HL-60 (cell line): ENCODE measurements at regions not wholly inside any gene's neighbourhood (a gene's known extent, or its start where the extent isn't known, plus 50 kb on each side); places are given as distances from the start of the nearest gene placed in this dataset.
A peak's percentile ranks its signal among the peaks of the same experiment; 100 is the strongest.

ENCODE experiments used
- DNase-seq, 2 experiments: peaks; one replicate each; pipeline ENCODE4 v3.0.0-alpha.2; 2010 to 2020; ENCODE audit warnings: low read depth in 1 of 2, low spot score in 1 of 2
- H3K27ac ChIP-seq: fragments of 250-450 bp; sonication (Bioruptor Pico); replicated peaks from 2 replicates; pipeline ENCODE4 v1.5.1; 2020; ENCODE audit warnings: mild to moderate bottlenecking, moderate library complexity
- H3K27me3 ChIP-seq: fragments of 250-450 bp; sonication (Bioruptor Pico); 2 replicates; pipeline ENCODE4 v1.5.1; 2021; ENCODE audit warnings: mild to moderate bottlenecking, moderate library complexity; ENCODE audit not compliant: insufficient read depth, poor library complexity, severe bottlenecking
- H3K4me3 ChIP-seq: replicated peaks from 2 replicates; pipeline ENCODE4 v1.5.1; 2011; ENCODE audit warnings: mild to moderate bottlenecking, control low read depth, low read length; ENCODE audit not compliant: insufficient read depth
- CTCF ChIP-seq: IDR thresholded peaks from one replicate; pipeline ENCODE4 v1.5.1; 2011; ENCODE audit warnings: low read length, control low read depth, inconsistent platforms; ENCODE audit not compliant: insufficient read depth
- GABPA ChIP-seq: IDR thresholded peaks from 2 replicates; pipeline ENCODE4 v1.6.1; 2012; ENCODE audit warnings: low read depth
- POLR2AphosphoS5 ChIP-seq: IDR thresholded peaks from 2 replicates; pipeline ENCODE4 v1.6.1; 2012; ENCODE audit warnings: low read depth
- REST ChIP-seq: IDR thresholded peaks from 2 replicates; pipeline ENCODE4 v1.6.1; 2012; ENCODE audit warnings: low read depth; ENCODE audit not compliant: insufficient replicate concordance
- SPI1 ChIP-seq: IDR thresholded peaks from 2 replicates; pipeline ENCODE4 v1.6.1; 2012; ENCODE audit warnings: low read depth, mild to moderate bottlenecking, borderline replicate concordance

- no peak for TF ChIP-seq GABPA
- TF ChIP-seq CTCF = no peak
- TF ChIP-seq SPI1 = no peak
- TF ChIP-seq REST = no peak
- no peak for TF ChIP-seq POLR2AphosphoS5
- DNase-seq = no peak
Measured at GRCh38 chr9:81141961-81142360, 547.4 kb downstream of the TLE1 start.

GRCh38 chr9:81137976-81138568, 551.3 kb downstream of the TLE1 start:
- Histone ChIP-seq H3K4me3 (no peak overlapping the region), H3K27ac (no peak overlapping the region), H3K27me3 (no peaks in the 10 kb centered on the region)
- TF ChIP-seq CTCF = no peak
- TF ChIP-seq REST = no peak
- no peak for TF ChIP-seq GABPA
- no peak for TF ChIP-seq POLR2AphosphoS5
- TF ChIP-seq SPI1 = no peak
- DNase-seq = no peak

More at GRCh38 chr9:81141961-81142360, 547.4 kb downstream of the TLE1 start:
- Histone ChIP-seq H3K27me3 (no peaks in the 10 kb centered on the region), H3K4me3 (no peak overlapping the region), H3K27ac (no peak overlapping the region)

GRCh38 chr9:81132796-81133195, 556.6 kb downstream of the TLE1 start:
- no peak overlapping the region for H3K27ac ChIP-seq
- no peak overlapping the region for H3K4me3 ChIP-seq

DNA sequence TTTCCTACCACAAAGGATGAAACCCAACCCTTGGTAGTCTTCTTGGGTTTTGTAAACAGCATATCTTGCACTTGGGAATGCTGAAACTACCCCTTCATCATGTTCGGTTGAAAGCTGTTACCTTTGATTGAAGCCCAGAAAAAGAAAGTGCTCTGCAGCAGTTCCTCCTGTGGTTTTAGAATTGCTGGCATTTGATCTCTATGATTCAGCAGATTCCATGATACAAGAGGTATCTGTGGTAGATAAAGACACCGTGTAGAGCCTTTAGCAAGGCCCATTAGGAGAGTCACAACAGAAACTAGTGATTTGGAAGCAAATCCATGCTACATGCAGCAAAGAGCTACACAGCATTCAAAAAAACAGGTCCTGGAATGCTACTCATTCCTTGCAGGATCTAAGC, 557.0 kb downstream of the TLE1 start:
- DNase-seq = peak in 1 of 2 experiments; percentile 40
- Histone ChIP-seq H3K27ac (no peak overlapping the region), H3K4me3 (no peak overlapping the region), H3K27me3 (no peaks in the 10 kb centered on the region)
- peak; percentile 68; the same call in 1 of the 2 replicates for TF ChIP-seq SPI1
- no peak for TF ChIP-seq GABPA

More at GRCh38 chr9:81132796-81133195, 556.6 kb downstream of the TLE1 start:
- no peaks in the 10 kb centered on the region for H3K27me3 ChIP-seq
- TF ChIP-seq POLR2AphosphoS5 = no peak
- DNase-seq = no peak

GRCh38 chr9:81128701-81129100, 560.6 kb downstream of the TLE1 start:
- TF ChIP-seq SPI1 = no peak
- no peak for TF ChIP-seq GABPA
- TF ChIP-seq POLR2AphosphoS5 = no peak
- no peak for TF ChIP-seq REST
- TF ChIP-seq CTCF = no peak
- H3K4me3 ChIP-seq = no peak overlapping the region

More at GRCh38 chr9:81128701-81129100, 560.6 kb downstream of the TLE1 start:
- no peaks in the 10 kb centered on the region for H3K27me3 ChIP-seq
- no peak overlapping the region for H3K27ac ChIP-seq
- DNase-seq = no peak
